Esophagus muscularis mucosa (tissue), 4 donors: ENCODE measurements at regions not wholly inside any gene's neighbourhood (a gene's known extent, or its start where the extent isn't known, plus 50 kb on each side); places are given as distances from the start of the nearest gene placed in this dataset.

Source experiments
- DNase-seq: peaks from one replicate; pipeline ENCODE4 v3.0.0-alpha.2; 2017; ENCODE audit errors: extremely low spot score
- H3K27ac ChIP-seq, 4 donors: fragments of 200-600 bp; sonication (generic); replicated peaks in 1 of 4; 1 replicate in 3 of 4; 2 replicates in 1 of 4; pipeline ENCODE4 v1.5.1; 2016 to 2019; ENCODE audit warnings: mild to moderate bottlenecking in 1 of 4
- H3K27me3 ChIP-seq, 4 donors: fragments of 200-600 bp; sonication (generic); one replicate each; pipeline versions ENCODE4 v1.5.1 to v1.6.0; 2016 to 2019
- H3K36me3 ChIP-seq, 4 donors: fragments of 200-600 bp; sonication (generic); one replicate each; pipeline ENCODE4 v1.5.1; 2016 to 2019
- H3K4me1 ChIP-seq, 4 donors: fragments of 200-600 bp; sonication (generic); one replicate each; pipeline ENCODE4 v1.5.1; 2016 to 2019
- H3K4me3 ChIP-seq, 4 donors: fragments of 200-600 bp; sonication (generic); 1 replicate in 2 of 4; 2 replicates in 2 of 4; pipeline ENCODE4 v1.5.1; 2016 to 2019; ENCODE audit warnings: mild to moderate bottlenecking in 4 of 4, moderate library complexity in 1 of 4
- H3K9me3 ChIP-seq, 4 donors: fragments of 200-600 bp; sonication (generic); 1 replicate in 3 of 4; 2 replicates in 1 of 4; pipeline ENCODE4 v1.5.1; 2016 to 2019
- CTCF ChIP-seq, 3 experiments: fragments of 200-600 bp in 2 of 3; fragments of 450-650 bp in 1 of 3; sonication (generic) in 2 of 3; IDR thresholded peaks; one replicate each; pipeline ENCODE4 v1.5.1; 2017 to 2019; ENCODE audit warnings: antibody characterized with exemption in 3 of 3, mild to moderate bottlenecking in 2 of 3, moderate library complexity in 1 of 3
- EP300 ChIP-seq: sonication (generic); formaldehyde crosslinking; IDR thresholded peaks from one replicate; pipeline ENCODE4 v1.6.1; 2017; ENCODE audit warnings: antibody characterized with exemption
- POLR2A ChIP-seq: fragments of 450-650 bp; IDR thresholded peaks from one replicate; pipeline ENCODE4 v1.6.1; 2017; ENCODE audit warnings: antibody characterized with exemption, moderate library complexity, mild to moderate bottlenecking, low read depth
- POLR2AphosphoS5 ChIP-seq, 2 donors: sonication (generic); formaldehyde crosslinking; IDR thresholded peaks; one replicate each; pipeline ENCODE4 v1.6.1; 2017; ENCODE audit warnings: antibody characterized with exemption in 2 of 2
- WGBS: methylation state at CpG from one replicate; pipeline ENCODE4 v1.1.5; 2018; 5-methylcytosine and 5-hydroxymethylcytosine counted together
- intact Hi-C: fragments of 100-400 bp; cut with DNase I; formaldehyde crosslinking; loops from one replicate; pipeline ENCODE4 v1.15.1; 2023

- Histone ChIP-seq H3K4me3 (no peak overlapping the region), H3K27ac (no peak overlapping the region), H3K4me1 (no peaks in the 10 kb centered on the region), H3K27me3 (no peaks in the 10 kb centered on the region), H3K36me3 (no peaks in the 10 kb centered on the region), H3K9me3 (no peaks in the 10 kb centered on the region)
- intact Hi-C loops: no loop called here
- WGBS: 73% methylated on average over 1 of the region's 1 CpG
- DNase-seq: no peak
- no peak for TF ChIP-seq POLR2AphosphoS5 (IDR thresholded peaks at IDR 0.05)
- no peak for TF ChIP-seq EP300
- no peak for TF ChIP-seq POLR2A
- no peak for TF ChIP-seq CTCF (IDR thresholded peaks at IDR 0.05)
Measured at GRCh38 chr2:146123714-146124113, 1603.8 kb upstream of the ZEB2 start.

GRCh38 chr2:146123256-146123655 lies 1603.3 kb upstream of the ZEB2 start:
- no peaks in the 10 kb centered on the region for H3K4me1 ChIP-seq
- no peaks in the 10 kb centered on the region for H3K36me3 ChIP-seq
- H3K4me3 ChIP-seq: no peak overlapping the region
- no peaks in the 10 kb centered on the region for H3K27me3 ChIP-seq
- H3K9me3 ChIP-seq: no peaks in the 10 kb centered on the region
- TF ChIP-seq POLR2AphosphoS5 (IDR thresholded peaks at IDR 0.05) (no peak), CTCF (IDR thresholded peaks at IDR 0.05) (no peak), POLR2A (no peak), EP300 (no peak)
- WGBS: 85% methylated on average over 3 of the region's 3 CpGs
- intact Hi-C loops: no loop called here
- no peak for DNase-seq
- no peak overlapping the region for H3K27ac ChIP-seq

GRCh38 chr2:146119586-146119985 lies 1599.7 kb upstream of the ZEB2 start:
- TF ChIP-seq EP300 (no peak), CTCF (IDR thresholded peaks at IDR 0.05) (no peak), POLR2AphosphoS5 (IDR thresholded peaks at IDR 0.05) (no peak), POLR2A (no peak)
- 88% methylated on average over 3 of the region's 3 CpGs for WGBS
- no peaks in the 10 kb centered on the region for H3K4me1 ChIP-seq
- H3K36me3 ChIP-seq: no peaks in the 10 kb centered on the region
- H3K4me3 ChIP-seq: no peak overlapping the region
- H3K27me3 ChIP-seq: no peaks in the 10 kb centered on the region
- no peak overlapping the region for H3K27ac ChIP-seq
- no peak for DNase-seq
- intact Hi-C loops: no loop called here
- H3K9me3 ChIP-seq: no peaks in the 10 kb centered on the region

GRCh38 chr2:146108993-146109392 lies 1589.1 kb upstream of the ZEB2 start:
- H3K27ac ChIP-seq: no peak overlapping the region
- no peaks in the 10 kb centered on the region for H3K9me3 ChIP-seq
- H3K27me3 ChIP-seq: no peaks in the 10 kb centered on the region
- H3K4me1 ChIP-seq: no peaks in the 10 kb centered on the region
- no peak overlapping the region for H3K4me3 ChIP-seq
- no peak for DNase-seq
- no peaks in the 10 kb centered on the region for H3K36me3 ChIP-seq
- TF ChIP-seq CTCF (IDR thresholded peaks at IDR 0.05) (no peak), POLR2A (no peak), EP300 (no peak)
- WGBS: no CpG with 5 or more reads among the region's 3 CpGs
- intact Hi-C loops: no loop called here

GRCh38 chr2:146094185-146094584 lies 1574.3 kb upstream of the ZEB2 start:
- H3K4me3 ChIP-seq: no peak overlapping the region
- H3K9me3 ChIP-seq: peaks cover 0 to 21% (median 17%) of the 10 kb centered on the region in 4 donors
- no peak for DNase-seq
- 84% methylated on average over 3 of the region's 3 CpGs for WGBS
- no peak for TF ChIP-seq EP300
- no peak for TF ChIP-seq POLR2A
- TF ChIP-seq CTCF (IDR thresholded peaks at IDR 0.05): no peak
- TF ChIP-seq POLR2AphosphoS5 (IDR thresholded peaks at IDR 0.05): no peak
- H3K36me3 ChIP-seq: no peaks in the 10 kb centered on the region
- H3K27me3 ChIP-seq: no peaks in the 10 kb centered on the region
- intact Hi-C loops: no loop called here
- H3K27ac ChIP-seq: no peak overlapping the region
- no peaks in the 10 kb centered on the region for H3K4me1 ChIP-seq
